ENCODE measurements at regions not wholly inside any gene's neighbourhood (a gene's known extent, or its start where the extent isn't known, plus 50 kb on each side); places are given as distances from the start of the nearest gene placed in this dataset.

DNA sequence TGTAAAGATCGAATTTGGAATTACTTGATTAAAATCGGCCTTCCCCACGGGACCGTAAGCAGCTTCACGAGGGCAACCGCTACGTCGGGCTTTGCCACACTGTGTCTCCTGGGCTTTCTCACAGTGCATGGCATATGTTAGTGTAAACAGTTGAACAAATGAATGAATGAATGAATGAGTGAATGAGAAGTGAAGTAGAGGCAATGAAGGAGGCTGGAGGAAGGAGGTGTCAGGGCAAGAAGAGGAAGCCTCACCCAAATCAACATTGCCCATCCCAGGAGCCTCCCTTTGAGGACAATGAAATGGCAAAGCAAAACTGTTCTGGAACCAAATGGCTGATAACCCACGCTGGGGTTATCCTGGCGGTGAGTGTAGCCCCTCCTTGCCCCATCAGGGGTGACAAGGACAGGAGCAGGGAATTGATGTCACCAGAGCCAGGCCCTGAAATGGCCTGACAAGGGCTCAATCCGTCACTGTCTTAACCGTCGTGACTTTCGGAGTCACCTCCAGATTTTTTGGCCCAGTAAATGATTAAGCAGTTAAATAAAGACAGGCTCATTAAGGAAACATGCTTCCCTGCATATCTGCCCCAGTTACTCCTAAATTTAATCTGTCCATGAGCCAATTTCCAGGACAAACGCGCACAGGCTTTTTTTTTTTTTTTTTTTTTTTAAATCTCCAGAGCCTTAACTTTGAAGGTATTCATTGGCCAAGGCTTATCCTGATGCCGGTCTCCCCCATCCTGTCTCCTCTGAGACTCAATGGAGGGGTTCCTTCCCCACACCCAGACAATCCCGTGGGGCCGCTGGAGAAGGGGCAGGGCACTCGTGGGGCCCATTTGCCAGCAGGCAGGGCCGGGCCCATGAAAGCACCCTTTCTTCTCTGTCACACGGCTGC is 88.4 kb upstream of the BOD1 start:
- Mint-ChIP-seq H3K27ac (no peak overlapping the region), H3K9me3 (no peaks in the 10 kb centered on the region), H3K4me1 (peaks cover 20% of the 10 kb centered on the region), H3K4me3 (no peak overlapping the region), H3K27me3 (ENCODE audit: low read depth) (no peaks in the 10 kb centered on the region), H3K36me3 (no peaks in the 10 kb centered on the region)
- ChIA-PET POLR2A (no interaction called here), CTCF (no interaction called here)
- ATAC-seq (no peak), DNase-seq (ENCODE audit: low spot score) (no peak)
- no peak for TF ChIP-seq ESRRA (CRISPR knock-in tag; IDR thresholded peaks at IDR 0.05; ENCODE audit: borderline replicate concordance)
- no peak for TF ChIP-seq ZNF219 (CRISPR knock-in tag; IDR thresholded peaks at IDR 0.05; ENCODE audit: borderline replicate concordance)
- TF ChIP-seq TEAD4 (CRISPR knock-in tag; IDR thresholded peaks at IDR 0.05), result no peak
- TF ChIP-seq GABPB1 (CRISPR knock-in tag; IDR thresholded peaks at IDR 0.05), result no peak
- TF ChIP-seq, protein P1, sequence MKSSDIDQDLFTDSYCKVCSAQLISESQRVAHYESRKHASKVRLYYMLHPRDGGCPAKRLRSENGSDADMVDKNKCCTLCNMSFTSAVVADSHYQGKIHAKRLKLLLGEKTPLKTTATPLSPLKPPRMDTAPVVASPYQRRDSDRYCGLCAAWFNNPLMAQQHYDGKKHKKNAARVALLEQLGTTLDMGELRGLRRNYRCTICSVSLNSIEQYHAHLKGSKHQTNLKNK (CRISPR knock-in tag; IDR thresholded peaks at IDR 0.05), result no peak
- no peak for TF ChIP-seq NFYB (CRISPR knock-in tag; conservative IDR thresholded peaks at IDR 0.05; ENCODE audit: low read depth)
- no peak for TF ChIP-seq ZNF232 (CRISPR knock-in tag; IDR thresholded peaks at IDR 0.05)
- no peak for TF ChIP-seq ELF4 (CRISPR knock-in tag; IDR thresholded peaks at IDR 0.05; ENCODE audit: low read depth)
- no peak for TF ChIP-seq HMGA2 (CRISPR knock-in tag; IDR thresholded peaks at IDR 0.05)
- no peak for TF ChIP-seq SOX15 (CRISPR knock-in tag; IDR thresholded peaks at IDR 0.05)
- TF ChIP-seq, protein P2, sequence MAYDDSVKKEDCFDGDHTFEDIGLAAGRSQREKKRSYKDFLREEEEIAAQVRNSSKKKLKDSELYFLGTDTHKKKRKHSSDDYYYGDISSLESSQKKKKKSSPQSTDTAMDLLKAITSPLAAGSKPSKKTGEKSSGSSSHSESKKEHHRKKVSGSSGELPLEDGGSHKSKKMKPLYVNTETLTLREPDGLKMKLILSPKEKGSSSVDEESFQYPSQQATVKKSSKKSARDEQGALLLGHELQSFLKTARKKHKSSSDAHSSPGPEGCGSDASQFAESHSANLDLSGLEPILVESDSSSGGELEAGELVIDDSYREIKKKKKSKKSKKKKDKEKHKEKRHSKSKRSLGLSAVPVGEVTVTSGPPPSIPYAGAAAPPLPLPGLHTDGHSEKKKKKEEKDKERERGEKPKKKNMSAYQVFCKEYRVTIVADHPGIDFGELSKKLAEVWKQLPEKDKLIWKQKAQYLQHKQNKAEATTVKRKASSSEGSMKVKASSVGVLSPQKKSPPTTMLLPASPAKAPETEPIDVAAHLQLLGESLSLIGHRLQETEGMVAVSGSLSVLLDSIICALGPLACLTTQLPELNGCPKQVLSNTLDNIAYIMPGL (CRISPR knock-in tag; IDR thresholded peaks at IDR 0.05), result no peak
- TF ChIP-seq CREM (CRISPR knock-in tag; IDR thresholded peaks at IDR 0.05), result no peak
- TF ChIP-seq, protein P3, sequence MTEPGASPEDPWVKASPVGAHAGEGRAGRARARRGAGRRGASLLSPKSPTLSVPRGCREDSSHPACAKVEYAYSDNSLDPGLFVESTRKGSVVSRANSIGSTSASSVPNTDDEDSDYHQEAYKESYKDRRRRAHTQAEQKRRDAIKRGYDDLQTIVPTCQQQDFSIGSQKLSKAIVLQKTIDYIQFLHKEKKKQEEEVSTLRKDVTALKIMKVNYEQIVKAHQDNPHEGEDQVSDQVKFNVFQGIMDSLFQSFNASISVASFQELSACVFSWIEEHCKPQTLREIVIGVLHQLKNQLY (CRISPR knock-in tag; IDR thresholded peaks at IDR 0.05), result no peak
- no peak for TF ChIP-seq TEAD1 (CRISPR knock-in tag; IDR thresholded peaks at IDR 0.05)
- TF ChIP-seq TP53 (CRISPR knock-in tag; IDR thresholded peaks at IDR 0.05), result no peak
- TF ChIP-seq, protein P4, sequence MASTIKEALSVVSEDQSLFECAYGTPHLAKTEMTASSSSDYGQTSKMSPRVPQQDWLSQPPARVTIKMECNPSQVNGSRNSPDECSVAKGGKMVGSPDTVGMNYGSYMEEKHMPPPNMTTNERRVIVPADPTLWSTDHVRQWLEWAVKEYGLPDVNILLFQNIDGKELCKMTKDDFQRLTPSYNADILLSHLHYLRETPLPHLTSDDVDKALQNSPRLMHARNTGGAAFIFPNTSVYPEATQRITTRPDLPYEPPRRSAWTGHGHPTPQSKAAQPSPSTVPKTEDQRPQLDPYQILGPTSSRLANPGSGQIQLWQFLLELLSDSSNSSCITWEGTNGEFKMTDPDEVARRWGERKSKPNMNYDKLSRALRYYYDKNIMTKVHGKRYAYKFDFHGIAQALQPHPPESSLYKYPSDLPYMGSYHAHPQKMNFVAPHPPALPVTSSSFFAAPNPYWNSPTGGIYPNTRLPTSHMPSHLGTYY (CRISPR knock-in tag; IDR thresholded peaks at IDR 0.05), result no peak
- TF ChIP-seq, protein P5, sequence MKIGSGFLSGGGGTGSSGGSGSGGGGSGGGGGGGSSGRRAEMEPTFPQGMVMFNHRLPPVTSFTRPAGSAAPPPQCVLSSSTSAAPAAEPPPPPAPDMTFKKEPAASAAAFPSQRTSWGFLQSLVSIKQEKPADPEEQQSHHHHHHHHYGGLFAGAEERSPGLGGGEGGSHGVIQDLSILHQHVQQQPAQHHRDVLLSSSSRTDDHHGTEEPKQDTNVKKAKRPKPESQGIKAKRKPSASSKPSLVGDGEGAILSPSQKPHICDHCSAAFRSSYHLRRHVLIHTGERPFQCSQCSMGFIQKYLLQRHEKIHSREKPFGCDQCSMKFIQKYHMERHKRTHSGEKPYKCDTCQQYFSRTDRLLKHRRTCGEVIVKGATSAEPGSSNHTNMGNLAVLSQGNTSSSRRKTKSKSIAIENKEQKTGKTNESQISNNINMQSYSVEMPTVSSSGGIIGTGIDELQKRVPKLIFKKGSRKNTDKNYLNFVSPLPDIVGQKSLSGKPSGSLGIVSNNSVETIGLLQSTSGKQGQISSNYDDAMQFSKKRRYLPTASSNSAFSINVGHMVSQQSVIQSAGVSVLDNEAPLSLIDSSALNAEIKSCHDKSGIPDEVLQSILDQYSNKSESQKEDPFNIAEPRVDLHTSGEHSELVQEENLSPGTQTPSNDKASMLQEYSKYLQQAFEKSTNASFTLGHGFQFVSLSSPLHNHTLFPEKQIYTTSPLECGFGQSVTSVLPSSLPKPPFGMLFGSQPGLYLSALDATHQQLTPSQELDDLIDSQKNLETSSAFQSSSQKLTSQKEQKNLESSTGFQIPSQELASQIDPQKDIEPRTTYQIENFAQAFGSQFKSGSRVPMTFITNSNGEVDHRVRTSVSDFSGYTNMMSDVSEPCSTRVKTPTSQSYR (CRISPR knock-in tag; IDR thresholded peaks at IDR 0.05), result no peak

DNA sequence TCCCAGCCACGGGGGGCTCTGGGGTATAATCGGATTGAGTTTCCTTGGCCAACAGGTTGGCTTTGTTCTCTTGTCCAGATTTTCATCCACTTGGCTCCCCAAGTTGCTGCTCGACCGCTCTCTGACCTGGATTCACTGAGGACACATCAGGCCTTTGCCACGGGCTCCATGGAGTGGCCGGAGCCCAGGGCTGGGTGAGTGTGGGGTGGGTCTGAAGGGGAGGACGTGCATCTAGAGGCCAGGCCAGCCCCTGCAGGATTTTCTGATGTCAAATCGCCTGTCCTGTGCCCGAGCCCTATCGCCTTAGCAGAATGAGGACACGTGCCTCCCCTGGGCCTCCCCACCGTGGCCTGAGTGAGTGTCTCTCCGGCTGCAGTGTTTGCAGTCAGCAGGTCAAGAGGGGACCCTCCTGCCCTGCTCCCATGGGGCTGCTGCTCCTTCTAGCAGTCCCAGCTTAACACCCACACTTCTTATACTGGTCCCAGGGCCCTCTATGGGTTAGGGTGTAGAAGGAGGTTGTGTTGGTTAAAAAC is 89.1 kb upstream of the BOD1 start:
- Mint-ChIP-seq H3K36me3 (no peaks in the 10 kb centered on the region), H3K27ac (no peak overlapping the region), H3K4me1 (peaks cover 20% of the 10 kb centered on the region), H3K27me3 (ENCODE audit: low read depth) (no peaks in the 10 kb centered on the region), H3K4me3 (no peak overlapping the region), H3K9me3 (no peaks in the 10 kb centered on the region)
- DNase-seq (ENCODE audit: low spot score) (no peak), ATAC-seq (no peak)
- ChIA-PET CTCF (no interaction called here), POLR2A (no interaction called here)
- TF ChIP-seq, protein P6, sequence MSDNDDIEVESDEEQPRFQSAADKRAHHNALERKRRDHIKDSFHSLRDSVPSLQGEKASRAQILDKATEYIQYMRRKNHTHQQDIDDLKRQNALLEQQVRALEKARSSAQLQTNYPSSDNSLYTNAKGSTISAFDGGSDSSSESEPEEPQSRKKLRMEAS (CRISPR knock-in tag; IDR thresholded peaks at IDR 0.05), result no peak
- TF ChIP-seq, protein P7, sequence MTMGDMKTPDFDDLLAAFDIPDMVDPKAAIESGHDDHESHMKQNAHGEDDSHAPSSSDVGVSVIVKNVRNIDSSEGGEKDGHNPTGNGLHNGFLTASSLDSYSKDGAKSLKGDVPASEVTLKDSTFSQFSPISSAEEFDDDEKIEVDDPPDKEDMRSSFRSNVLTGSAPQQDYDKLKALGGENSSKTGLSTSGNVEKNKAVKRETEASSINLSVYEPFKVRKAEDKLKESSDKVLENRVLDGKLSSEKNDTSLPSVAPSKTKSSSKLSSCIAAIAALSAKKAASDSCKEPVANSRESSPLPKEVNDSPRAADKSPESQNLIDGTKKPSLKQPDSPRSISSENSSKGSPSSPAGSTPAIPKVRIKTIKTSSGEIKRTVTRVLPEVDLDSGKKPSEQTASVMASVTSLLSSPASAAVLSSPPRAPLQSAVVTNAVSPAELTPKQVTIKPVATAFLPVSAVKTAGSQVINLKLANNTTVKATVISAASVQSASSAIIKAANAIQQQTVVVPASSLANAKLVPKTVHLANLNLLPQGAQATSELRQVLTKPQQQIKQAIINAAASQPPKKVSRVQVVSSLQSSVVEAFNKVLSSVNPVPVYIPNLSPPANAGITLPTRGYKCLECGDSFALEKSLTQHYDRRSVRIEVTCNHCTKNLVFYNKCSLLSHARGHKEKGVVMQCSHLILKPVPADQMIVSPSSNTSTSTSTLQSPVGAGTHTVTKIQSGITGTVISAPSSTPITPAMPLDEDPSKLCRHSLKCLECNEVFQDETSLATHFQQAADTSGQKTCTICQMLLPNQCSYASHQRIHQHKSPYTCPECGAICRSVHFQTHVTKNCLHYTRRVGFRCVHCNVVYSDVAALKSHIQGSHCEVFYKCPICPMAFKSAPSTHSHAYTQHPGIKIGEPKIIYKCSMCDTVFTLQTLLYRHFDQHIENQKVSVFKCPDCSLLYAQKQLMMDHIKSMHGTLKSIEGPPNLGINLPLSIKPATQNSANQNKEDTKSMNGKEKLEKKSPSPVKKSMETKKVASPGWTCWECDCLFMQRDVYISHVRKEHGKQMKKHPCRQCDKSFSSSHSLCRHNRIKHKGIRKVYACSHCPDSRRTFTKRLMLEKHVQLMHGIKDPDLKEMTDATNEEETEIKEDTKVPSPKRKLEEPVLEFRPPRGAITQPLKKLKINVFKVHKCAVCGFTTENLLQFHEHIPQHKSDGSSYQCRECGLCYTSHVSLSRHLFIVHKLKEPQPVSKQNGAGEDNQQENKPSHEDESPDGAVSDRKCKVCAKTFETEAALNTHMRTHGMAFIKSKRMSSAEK (CRISPR knock-in tag; IDR thresholded peaks at IDR 0.05; ENCODE audit: borderline replicate concordance), result no peak
- TF ChIP-seq ZNF232 (CRISPR knock-in tag; IDR thresholded peaks at IDR 0.05) (no peak), ZNF121 (CRISPR knock-in tag; IDR thresholded peaks at IDR 0.05) (no peak), EMX1 (CRISPR knock-in tag; IDR thresholded peaks at IDR 0.05) (no peak)

Measured in WTC11 (cell line).